A172 (cell line): ENCODE measurements at regions not wholly inside any gene's neighbourhood (a gene's known extent, or its start where the extent isn't known, plus 50 kb on each side); places are given as distances from the start of the nearest gene placed in this dataset.

ENCODE experiments used
- DNase-seq: peaks from one replicate; pipeline ENCODE4 v3.0.0-alpha.2; 2015; ENCODE audit warnings: low spot score

- DNase-seq = no peak
These were observed 51.1 kb upstream of the GRIK3 start for GRCh38 chr1:37085393-37085792.

- no peak for DNase-seq
These were observed 55.4 kb upstream of the GRIK3 start for GRCh38 chr1:37089750-37090149.

DNA sequence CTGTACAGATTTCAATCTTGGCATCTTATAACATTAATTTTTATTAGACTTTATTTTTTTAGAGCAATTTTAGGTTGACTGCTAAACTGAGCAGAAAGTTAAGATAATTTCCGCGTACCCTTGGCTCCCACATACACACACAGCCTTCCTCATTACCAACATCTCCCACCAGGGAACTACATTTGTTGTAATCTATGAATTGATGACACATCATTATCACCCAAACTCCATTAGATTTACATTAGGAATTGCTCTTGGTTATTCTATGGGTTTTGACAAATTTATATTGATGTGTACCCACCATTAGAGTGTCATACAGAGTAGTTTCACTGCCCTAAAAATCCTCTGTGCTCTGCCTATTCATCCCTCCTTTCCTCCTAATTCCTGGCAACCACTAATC, 56.4 kb upstream of the GRIK3 start:
- no peak for DNase-seq

DNA sequence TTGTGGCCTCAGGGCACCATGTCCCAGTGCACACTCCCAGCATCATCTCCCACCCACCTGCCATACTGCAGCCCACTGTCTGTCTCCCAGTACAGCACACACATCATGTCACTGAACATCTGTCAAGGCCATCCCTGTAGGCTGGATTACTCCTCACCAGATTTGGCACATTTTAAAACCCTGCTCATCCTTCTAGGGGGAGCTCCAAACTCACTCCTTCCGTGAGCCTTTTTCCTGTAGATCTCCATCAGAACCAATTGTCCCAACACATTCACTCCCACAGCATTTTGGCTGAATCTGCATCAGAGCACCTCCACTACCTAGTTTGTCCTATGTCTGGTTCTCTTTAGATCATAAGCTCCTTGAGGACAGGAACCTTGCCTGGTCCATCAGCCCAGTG, 58.6 kb upstream of the GRIK3 start:
- DNase-seq = no peak

DNA sequence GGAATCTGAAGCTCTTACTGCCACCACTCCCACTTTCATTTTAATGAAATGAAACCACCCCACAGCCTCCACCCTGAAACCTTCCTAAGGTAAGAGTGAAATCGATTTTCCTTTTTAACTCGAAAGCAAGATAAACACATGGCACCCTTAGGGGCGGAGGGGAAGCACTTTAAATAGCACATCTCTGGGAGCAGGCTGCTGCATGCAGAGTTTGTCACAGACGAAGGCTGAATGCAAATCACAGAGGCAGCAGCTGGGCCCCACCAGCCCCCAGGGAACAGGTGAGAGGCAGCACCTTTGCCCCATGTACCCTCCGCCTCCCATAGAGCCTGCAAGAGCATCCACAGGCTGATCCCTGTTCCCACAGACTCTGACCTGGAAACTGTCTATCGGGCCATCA, 60.0 kb upstream of the GRIK3 start:
- DNase-seq = no peak

DNA sequence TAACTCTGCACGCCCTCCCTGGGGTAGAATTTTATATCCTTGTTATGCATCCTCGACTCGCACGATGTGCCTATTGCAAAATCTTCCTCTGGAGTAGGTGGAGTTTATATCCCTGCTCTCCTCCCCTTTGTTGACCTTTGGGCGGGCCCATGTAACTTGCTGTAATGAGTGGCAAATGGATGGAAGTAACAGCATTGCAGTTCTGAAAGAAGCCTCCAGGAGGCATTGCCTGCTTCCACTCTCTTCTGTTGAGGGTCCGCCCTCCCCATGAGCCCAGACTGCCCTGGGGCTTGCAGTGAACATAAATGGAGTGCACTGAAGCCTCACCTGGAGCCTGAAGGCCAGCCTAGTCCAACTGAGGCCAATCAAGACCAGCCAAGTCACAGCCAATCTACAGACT, 62.2 kb upstream of the GRIK3 start:
- no peak for DNase-seq

- no peak for DNase-seq
These were observed 63.4 kb upstream of the GRIK3 start for GRCh38 chr1:37097731-37098130.

- no peak for DNase-seq
These were observed 63.9 kb upstream of the GRIK3 start for GRCh38 chr1:37098237-37098636.

GRCh38 chr1:37100310-37100709, 66.0 kb upstream of the GRIK3 start:
- no peak for DNase-seq

DNA sequence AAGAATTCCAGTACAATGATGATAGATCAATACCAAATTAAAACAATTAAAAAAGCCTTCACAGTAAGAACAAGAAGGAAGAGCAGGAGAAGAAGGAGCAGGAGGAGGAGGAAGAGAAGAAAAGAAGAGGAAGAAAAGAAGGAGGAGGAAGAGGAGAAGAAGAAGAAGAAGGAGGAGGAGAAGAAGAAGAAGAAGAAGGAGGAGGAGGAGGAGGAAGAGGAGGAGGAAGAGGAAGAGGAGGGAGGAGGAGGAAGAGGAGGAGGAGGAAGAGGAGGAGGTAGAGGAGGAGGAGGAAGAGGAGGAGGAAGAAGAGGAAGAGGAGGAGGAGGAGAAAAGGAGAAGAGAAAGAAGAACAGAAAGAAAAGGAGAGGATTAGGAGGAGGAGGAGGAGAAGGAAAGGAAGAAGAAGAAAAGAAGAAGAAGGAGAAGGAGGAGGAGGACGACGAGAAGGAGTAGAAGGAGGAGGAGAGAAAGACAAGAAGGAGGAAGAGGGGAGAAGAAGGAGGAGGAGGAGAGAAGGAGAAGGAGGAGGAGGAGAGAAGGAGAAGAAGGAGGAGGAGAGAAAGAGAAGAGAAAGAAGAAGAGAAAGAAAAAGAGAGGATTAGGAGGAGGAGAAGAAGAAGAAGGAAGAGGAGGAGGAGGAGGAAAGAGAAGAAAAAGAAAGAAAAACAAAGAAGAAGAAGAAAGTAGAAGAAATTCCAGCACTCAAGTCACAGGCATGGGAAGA, 68.5 kb upstream of the GRIK3 start:
- DNase-seq = no peak

GRCh38 chr1:37105911-37106310, 71.6 kb upstream of the GRIK3 start:
- DNase-seq = no peak

GRCh38 chr1:37107153-37107907, 73.0 kb upstream of the GRIK3 start:
- DNase-seq = no peak

DNA sequence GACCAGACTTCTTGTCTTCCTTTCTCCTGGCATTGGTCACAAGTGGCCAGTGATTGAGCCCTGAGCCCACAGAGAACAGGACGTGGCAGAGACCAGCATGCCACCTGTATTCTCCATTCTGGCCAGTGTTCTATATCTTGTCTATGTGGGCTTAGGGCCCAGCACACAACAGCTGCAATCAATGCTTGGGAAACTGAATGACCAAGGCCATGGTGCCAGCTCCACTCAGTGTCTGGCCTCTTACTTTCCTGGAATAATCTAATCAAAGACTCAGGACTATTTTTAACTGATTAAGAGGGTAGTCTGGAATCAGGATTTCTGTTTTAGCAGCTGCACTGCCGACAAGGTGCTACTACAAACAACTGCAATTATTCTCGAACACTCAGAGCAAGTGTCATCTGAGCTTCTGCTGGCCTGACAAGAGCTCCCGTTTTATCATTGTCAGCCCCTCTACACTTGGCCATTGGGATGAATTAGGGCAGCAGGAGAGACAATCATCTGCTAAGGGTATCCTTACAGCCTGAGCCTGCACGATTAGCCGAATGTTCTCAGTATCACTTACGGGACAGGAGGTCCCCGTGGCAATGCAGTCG, 74.4 kb upstream of the GRIK3 start:
- no peak for DNase-seq

DNA sequence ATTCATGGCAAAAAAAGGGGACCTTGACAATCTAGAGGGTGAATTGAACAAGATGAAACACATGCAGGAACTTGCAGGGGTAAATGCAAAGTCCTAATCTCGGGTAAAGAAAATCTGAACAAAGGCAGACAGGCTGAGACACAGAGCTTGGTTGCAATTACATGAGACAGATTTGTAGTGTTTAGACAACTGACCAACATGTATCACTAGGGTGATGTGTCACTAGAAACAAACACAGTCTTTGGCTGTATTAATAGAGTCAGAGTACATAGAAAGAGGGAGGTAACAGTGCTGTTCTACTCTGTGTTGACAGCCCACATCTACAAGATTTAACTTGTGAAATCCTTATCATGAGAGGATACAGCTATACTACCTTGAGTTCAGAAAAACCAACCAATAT, 78.1 kb upstream of the GRIK3 start:
- DNase-seq = no peak

- no peak for DNase-seq
These were observed 79.1 kb upstream of the GRIK3 start for GRCh38 chr1:37113285-37113997.

- DNase-seq = no peak
These were observed 84.5 kb upstream of the GRIK3 start for GRCh38 chr1:37118790-37119189.

- DNase-seq = no peak
These were observed 86.0 kb upstream of the GRIK3 start for GRCh38 chr1:37120279-37120678.

- no peak for DNase-seq
These were observed 89.2 kb upstream of the GRIK3 start for GRCh38 chr1:37123276-37124115.

DNA sequence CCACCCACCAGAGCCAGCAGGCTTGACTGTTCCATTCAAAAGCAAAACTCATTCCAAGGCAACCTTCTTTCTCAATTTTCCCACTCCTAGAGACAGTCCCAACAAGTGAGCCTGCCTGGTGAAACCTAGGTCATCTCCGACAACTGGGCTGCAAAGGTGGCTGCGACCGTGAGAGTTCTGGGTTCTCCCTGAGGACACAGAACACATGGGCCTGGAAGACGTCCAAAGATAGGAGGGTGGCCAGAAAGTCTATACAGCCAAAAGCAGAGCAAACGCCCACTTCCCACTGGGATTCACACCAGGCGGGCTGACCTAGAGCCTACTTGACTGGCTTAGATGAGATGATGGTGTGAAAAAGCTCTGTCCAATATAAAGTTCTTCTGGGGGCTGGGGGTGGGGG, 90.2 kb upstream of the GRIK3 start:
- DNase-seq = no peak

- DNase-seq = no peak
These were observed 91.0 kb upstream of the GRIK3 start for GRCh38 chr1:37125295-37125694.

DNA sequence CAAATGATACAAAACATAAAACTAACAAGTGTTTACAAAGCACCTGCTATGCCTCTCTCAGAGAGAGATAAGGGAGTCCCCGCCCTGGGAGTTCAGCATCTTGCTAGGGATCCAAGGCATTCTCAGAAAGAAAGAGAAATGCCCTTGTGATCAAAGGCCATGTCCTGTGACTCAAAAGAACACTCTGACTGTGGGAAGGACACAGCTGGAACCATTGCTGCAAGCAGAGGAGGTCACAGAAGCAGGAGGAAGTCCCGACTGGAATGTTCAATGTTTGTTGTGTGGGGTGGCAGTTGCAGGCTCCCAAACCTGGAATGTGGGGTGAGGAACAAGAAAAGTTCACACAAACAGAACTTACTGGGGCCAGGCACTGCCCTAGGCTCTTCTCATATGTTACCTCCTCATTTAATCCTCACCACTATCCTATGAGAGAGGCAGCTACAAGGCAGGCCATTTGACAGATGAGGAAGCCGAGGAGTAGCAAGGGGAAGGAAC, 93.0 kb upstream of the GRIK3 start:
- DNase-seq = no peak
